Retinal pigment epithelial cell (primary cell): ENCODE measurements at regions not wholly inside any gene's neighbourhood (a gene's known extent, or its start where the extent isn't known, plus 50 kb on each side); places are given as distances from the start of the nearest gene placed in this dataset.

Experiments used
- DNase-seq: peaks from one replicate; pipeline ENCODE4 v3.0.0-alpha.2; 2010; ENCODE audit warnings: low read depth
- H3K4me3 ChIP-seq: 2 replicates; pipeline ENCODE4 v1.5.1; 2011; ENCODE audit warnings: mild to moderate bottlenecking, low read length, control low read depth, moderate library complexity
- TF ChIP-seq, protein P1 (sequence below): conservative IDR thresholded peaks from 2 replicates; pipeline ENCODE4 v1.5.1; 2011; ENCODE audit warnings: low read depth, low read length, control low read depth, inconsistent platforms

DNA sequence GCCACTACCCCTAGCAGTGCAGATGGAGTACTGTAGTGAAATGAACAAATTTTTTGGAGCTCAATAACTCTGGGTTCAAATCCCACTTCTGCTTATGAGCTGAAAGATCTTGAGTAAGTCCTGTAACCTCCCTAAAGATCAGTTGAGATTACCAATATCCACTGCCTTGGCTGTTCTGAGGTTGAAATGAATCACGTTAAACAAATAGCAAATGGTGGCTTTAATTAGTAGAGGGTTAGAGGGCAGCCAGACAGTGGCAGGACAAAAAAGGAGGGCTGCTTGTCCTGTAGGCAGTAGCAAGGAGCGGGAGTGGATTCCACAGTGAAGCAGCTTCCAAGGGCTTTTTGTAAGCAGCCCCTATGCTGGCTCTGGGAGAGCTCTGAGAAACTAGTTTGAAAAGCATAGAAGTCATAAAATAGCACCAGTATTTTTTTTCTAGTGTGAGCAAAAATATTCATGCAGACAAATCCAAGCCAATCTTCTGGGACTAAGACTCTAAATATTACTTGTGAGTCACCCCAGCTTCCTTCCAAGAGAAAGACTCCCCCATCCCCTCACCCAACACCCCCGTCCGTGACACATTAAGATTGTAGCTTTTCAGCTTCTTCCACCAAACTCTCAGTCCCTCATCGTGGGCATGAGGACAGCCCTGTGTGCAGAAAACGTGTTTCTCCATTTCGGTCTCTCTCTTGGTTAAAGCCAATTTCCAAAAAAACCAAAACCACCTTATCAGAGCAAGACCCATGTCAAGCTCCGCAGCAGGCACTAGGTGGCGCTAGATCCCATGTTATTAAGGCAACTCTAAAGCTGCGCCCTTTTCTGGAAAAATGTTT lies 123.5 kb upstream of the LGALSL start:
- no peak for DNase-seq
- TF ChIP-seq, protein P1, sequence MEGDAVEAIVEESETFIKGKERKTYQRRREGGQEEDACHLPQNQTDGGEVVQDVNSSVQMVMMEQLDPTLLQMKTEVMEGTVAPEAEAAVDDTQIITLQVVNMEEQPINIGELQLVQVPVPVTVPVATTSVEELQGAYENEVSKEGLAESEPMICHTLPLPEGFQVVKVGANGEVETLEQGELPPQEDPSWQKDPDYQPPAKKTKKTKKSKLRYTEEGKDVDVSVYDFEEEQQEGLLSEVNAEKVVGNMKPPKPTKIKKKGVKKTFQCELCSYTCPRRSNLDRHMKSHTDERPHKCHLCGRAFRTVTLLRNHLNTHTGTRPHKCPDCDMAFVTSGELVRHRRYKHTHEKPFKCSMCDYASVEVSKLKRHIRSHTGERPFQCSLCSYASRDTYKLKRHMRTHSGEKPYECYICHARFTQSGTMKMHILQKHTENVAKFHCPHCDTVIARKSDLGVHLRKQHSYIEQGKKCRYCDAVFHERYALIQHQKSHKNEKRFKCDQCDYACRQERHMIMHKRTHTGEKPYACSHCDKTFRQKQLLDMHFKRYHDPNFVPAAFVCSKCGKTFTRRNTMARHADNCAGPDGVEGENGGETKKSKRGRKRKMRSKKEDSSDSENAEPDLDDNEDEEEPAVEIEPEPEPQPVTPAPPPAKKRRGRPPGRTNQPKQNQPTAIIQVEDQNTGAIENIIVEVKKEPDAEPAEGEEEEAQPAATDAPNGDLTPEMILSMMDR: peak; percentile 92
- peak overlapping the region; percentile 38 for H3K4me3 ChIP-seq

DNA sequence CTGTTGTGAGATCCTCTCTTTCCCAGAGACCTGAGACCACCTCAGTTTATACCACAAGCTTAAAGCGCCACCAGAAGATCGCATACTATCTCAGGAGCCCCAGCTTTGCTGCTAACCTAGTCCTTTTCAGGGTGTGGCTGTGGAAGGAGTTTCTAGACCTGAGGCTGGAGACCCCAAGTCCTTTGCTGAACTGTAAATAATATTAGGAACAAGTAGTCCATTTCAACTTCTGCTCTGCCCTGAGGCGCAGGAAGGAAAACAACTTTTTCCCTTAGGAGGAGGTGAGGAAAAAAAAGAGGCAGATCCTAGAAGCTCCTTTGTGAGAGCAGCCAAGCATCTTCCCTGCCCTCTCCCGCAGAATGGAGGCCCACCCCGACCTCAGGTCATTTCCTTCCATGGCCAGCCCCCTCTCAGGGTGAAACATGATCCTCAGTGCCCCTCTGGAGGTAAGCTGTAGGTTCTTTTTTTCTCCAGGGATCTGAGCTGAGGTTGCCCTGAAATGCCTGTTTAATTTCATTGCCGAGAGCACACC lies 122.8 kb upstream of the LGALSL start:
- H3K4me3 ChIP-seq: no peak overlapping the region
- no peak for DNase-seq
- TF ChIP-seq, protein P1: no peak

DNA sequence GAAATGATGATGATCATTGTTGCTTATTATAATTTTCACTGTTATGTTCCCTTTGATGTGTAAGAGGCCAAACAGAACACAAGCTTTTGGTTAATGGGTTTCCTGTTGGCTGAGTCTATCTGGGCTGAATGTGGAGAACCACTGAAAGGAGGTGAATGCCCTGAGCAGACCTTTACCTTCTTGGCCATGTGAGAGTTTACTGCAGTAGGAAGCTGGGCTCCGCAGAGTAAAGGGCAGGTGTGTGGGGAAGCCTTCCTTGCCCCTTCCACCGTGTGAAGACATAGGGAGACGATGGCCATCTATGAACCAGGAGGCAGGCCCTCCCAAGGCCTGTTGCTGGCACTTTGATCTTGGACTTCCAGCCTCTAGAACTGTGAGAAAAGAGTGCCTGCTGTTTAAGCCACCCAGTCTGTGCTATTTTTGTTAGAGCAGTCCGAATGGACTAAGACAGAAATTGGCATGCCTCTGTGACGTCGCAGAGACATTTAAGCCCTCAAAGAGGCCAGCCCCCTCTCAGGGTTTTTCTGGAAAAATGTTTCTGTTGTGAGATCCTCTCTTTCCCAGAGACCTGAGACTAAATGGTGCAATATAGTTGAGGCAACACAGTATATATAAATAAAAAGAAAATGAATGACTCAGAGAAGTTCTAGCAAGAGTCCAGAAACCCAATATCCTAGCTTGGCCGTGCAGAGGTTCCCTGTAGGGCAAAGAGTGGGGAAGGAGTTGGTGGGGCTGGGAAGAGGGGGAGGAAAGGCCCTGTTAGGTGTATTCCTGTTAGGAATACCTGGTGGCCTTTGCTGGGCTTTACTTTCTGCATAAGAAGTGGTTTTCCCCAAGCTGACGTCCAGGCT lies 121.9 kb upstream of the LGALSL start:
- DNase-seq: no peak
- no peak overlapping the region for H3K4me3 ChIP-seq
- TF ChIP-seq, protein P1: no peak

DNA sequence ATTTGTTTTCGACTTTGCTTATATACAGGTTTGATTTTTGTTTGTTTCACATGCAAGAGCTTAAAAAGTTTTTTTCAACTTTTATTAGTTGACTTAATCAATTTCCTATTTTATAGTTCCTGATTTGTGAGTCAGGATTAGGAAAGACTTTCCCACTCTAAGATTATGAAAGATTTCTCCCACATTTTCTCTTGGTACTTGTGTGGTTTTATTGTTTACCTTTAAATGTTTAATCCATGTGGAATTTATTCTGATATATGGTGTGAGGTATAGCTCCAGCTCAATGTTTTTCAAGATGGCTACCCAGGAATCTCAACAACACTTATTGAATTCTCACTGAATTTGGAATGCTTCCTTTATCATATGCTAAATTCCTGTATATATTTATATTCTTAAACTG lies 117.8 kb upstream of the LGALSL start:
- no peak for DNase-seq
- no peak overlapping the region for H3K4me3 ChIP-seq
- TF ChIP-seq, protein P1: no peak

DNA sequence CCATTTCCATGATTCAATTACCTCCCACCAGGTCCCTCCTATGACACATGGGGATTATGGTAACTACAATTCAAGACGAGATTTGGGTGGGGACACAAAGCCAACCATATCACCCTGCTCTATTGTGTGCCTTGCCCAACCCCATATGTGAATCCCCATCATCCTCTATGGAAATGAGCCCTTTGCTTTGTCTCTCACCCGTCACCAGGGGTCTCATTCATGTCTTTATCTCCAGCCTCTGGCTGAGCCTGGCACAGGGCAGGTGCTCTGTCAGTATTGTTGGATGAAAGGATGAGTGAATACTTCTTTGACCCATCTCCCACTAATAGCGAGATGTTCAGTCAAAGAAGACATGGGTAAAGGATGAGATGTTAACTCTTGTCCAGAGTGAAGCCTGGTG lies 116.6 kb upstream of the LGALSL start:
- no peak for DNase-seq
- TF ChIP-seq, protein P1: no peak
- no peak overlapping the region for H3K4me3 ChIP-seq

DNA sequence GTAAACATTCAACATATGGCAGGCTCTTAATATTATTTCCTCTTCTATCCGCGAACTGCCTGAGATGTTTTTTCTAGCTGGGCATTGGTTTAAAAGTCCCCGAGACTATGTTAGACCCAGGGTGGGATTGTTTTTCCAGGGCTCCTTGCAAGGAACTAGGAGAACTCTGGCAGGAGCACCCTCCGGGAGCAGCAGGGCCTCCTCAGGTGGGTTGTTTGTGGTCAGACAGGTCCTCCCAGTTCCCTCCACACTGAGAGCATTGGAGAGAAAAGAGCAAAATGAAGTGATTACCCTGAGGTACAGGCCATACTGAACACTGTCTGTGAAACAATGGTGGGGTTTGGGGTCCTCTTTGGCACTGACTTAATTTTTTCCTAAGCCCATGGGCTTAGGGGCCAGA lies 115.9 kb upstream of the LGALSL start:
- no peak for DNase-seq
- no peak overlapping the region for H3K4me3 ChIP-seq
- TF ChIP-seq, protein P1: no peak
